IMR-90 (cell line): ENCODE measurements at regions not wholly inside any gene's neighbourhood (a gene's known extent, or its start where the extent isn't known, plus 50 kb on each side); places are given as distances from the start of the nearest gene placed in this dataset.

Experiments
- ATAC-seq: fragments of 200-7000 bp; cut with Tn5 transposase; 2 replicates; pipeline ENCODE4 v1.9.1; 2020; ENCODE audit warnings: low read depth, mild to moderate bottlenecking, moderate library complexity
- BruUV-seq: library from RNA; stranded (reverse); fragments of 400-500 nt; replicated peaks from 2 replicates; lab custom pipeline; 2021; lab: Mats Ljungman, UMichigan
- CTCF ChIA-PET: fragments of 300-600 bp; formaldehyde crosslinking; extraction: SDS; loops from one replicate; lab custom pipeline; 2021; ENCODE audit warnings: antibody characterized with exemption; lab: Yijun Ruan, JAX
- POLR2A ChIA-PET: fragments of 300-600 bp; sonication (Branson Sonifier 250); formaldehyde crosslinking; loops from one replicate; lab custom pipeline; 2022; ENCODE audit warnings: antibody characterized with exemption; ENCODE audit not compliant: unreplicated experiment; lab: Charles Lee
- DNase-seq: peaks from one replicate; pipeline ENCODE4 v3.0.0; 2013
- H2AFZ ChIP-seq: replicated peaks from 2 replicates; pipeline ENCODE3; 2013; ENCODE audit warnings: low read length, mild to moderate bottlenecking; ENCODE audit not compliant: poor library complexity
- H2AK5ac ChIP-seq: 2 replicates; pipeline ENCODE4 v1.6.1; 2013; ENCODE audit warnings: low read depth, low read length, inconsistent platforms
- H2AK9ac ChIP-seq: replicated peaks from 2 replicates; pipeline ENCODE3; 2013; ENCODE audit warnings: mild to moderate bottlenecking, low read depth, low read length, moderate library complexity; ENCODE audit not compliant: poor library complexity
- H2BK120ac ChIP-seq: 2 replicates; pipeline ENCODE4 v1.6.1; 2013; ENCODE audit warnings: low read depth, low read length, inconsistent platforms
- H2BK15ac ChIP-seq: 3 replicates; pipeline ENCODE4 v1.6.1; 2013; ENCODE audit warnings: low read depth, low read length, inconsistent platforms
- H2BK20ac ChIP-seq: 2 replicates; pipeline ENCODE4 v1.6.1; 2013; ENCODE audit warnings: low read depth, mild to moderate bottlenecking, inconsistent platforms, low read length, moderate library complexity
- H2BK5ac ChIP-seq: 2 replicates; pipeline ENCODE4 v1.6.1; 2013; ENCODE audit warnings: mild to moderate bottlenecking, low read depth, low read length, inconsistent platforms; ENCODE audit not compliant: poor library complexity, severe bottlenecking
- H3K14ac ChIP-seq: replicated peaks from 2 replicates; pipeline ENCODE4 v1.6.1; 2013; ENCODE audit warnings: low read depth, low read length, inconsistent platforms
- H3K18ac ChIP-seq: 2 replicates; pipeline ENCODE4 v1.6.1; 2013; ENCODE audit warnings: low read depth, low read length, control low read depth
- H3K23ac ChIP-seq: 2 replicates; pipeline ENCODE4 v1.6.1; 2013; ENCODE audit warnings: low read depth, low read length, inconsistent platforms
- H3K27ac ChIP-seq: 2 replicates; pipeline ENCODE4 v1.5.1; 2013; ENCODE audit warnings: mild to moderate bottlenecking, control low read depth, low read length; ENCODE audit not compliant: insufficient read depth
- H3K27me3 ChIP-seq: 2 replicates; pipeline ENCODE4 v1.6.1; 2013; ENCODE audit warnings: low read length; ENCODE audit not compliant: control insufficient read depth, insufficient read depth
- H3K36me3 ChIP-seq: 2 replicates; pipeline ENCODE4 v1.6.1; 2013; ENCODE audit warnings: low read length, mixed read lengths; ENCODE audit not compliant: control insufficient read depth, insufficient read depth
- H3K4ac ChIP-seq: 2 replicates; pipeline ENCODE4 v1.6.1; 2013; ENCODE audit warnings: low read depth, low read length, inconsistent platforms
- H3K4me1 ChIP-seq: 2 replicates; pipeline ENCODE4 v1.6.1; 2013; ENCODE audit warnings: low read length, mixed read lengths; ENCODE audit not compliant: control insufficient read depth, insufficient read depth
- H3K4me2 ChIP-seq: 2 replicates; pipeline ENCODE4 v1.6.1; 2013; ENCODE audit warnings: low read depth, mild to moderate bottlenecking, control low read depth, low read length, moderate library complexity
- H3K4me3 ChIP-seq: 2 replicates; pipeline ENCODE4 v1.5.1; 2013; ENCODE audit warnings: low read depth, mild to moderate bottlenecking, control low read depth, low read length, moderate library complexity; ENCODE audit not compliant: insufficient read depth
- H3K56ac ChIP-seq: 2 replicates; pipeline ENCODE4 v1.6.1; 2013; ENCODE audit warnings: low read length, inconsistent platforms; ENCODE audit not compliant: insufficient read depth; ENCODE audit errors: extremely low read depth
- H3K79me1 ChIP-seq, 2 experiments: 2 replicates each; pipeline ENCODE4 v1.6.1; 2013; ENCODE audit warnings: low read length in 2 of 2, inconsistent platforms in 1 of 2, low read depth in 1 of 2
- H3K9ac ChIP-seq: 2 replicates; pipeline ENCODE4 v1.6.1; 2013; ENCODE audit warnings: low read depth, low read length, control low read depth
- H3K9me1 ChIP-seq: 2 replicates; pipeline ENCODE4 v1.6.1; 2013; ENCODE audit warnings: low read length, inconsistent platforms; ENCODE audit not compliant: insufficient read depth
- H3K9me3 ChIP-seq: 2 replicates; pipeline ENCODE4 v1.6.1; 2013; ENCODE audit warnings: low read length; ENCODE audit not compliant: control insufficient read depth, insufficient read depth
- H4K20me1 ChIP-seq: 2 replicates; pipeline ENCODE4 v1.6.1; 2013; ENCODE audit warnings: low read length, inconsistent platforms; ENCODE audit not compliant: insufficient read depth
- H4K5ac ChIP-seq: 2 replicates; pipeline ENCODE4 v1.6.1; 2013; ENCODE audit warnings: mild to moderate bottlenecking, low read depth, low read length, control low read depth
- H4K8ac ChIP-seq, 2 experiments: 2 replicates each; pipeline ENCODE4 v1.6.1; 2013; ENCODE audit warnings: low read depth in 2 of 2, low read length in 2 of 2, control low read depth in 1 of 2, inconsistent platforms in 1 of 2
- H4K91ac ChIP-seq: 2 replicates; pipeline ENCODE4 v1.6.1; 2013; ENCODE audit warnings: low read depth, low read length, inconsistent platforms; ENCODE audit not compliant: insufficient read depth
- FOS ChIP-seq: fragments of 150-350 bp; IDR thresholded peaks from 2 replicates; pipeline ENCODE4 v1.6.1; 2016; ENCODE audit warnings: low read depth, low read length
- POLR2A ChIP-seq: IDR thresholded peaks from 2 replicates; pipeline ENCODE4 v1.6.1; 2012; ENCODE audit warnings: mild to moderate bottlenecking, low read depth, low read length
- RAD21 ChIP-seq: IDR thresholded peaks from 2 replicates; pipeline ENCODE4 v1.6.1; 2012; ENCODE audit warnings: low read length, improper control_type of control experiment
- RCOR1 ChIP-seq: IDR thresholded peaks from 2 replicates; pipeline ENCODE4 v1.6.1; 2012; ENCODE audit warnings: mild to moderate bottlenecking, low read length, improper control_type of control experiment; ENCODE audit not compliant: insufficient replicate concordance
- RFX5 ChIP-seq: IDR thresholded peaks from 2 replicates; pipeline ENCODE4 v1.8.0; 2012; ENCODE audit warnings: low read depth, mild to moderate bottlenecking, low read length, moderate library complexity
- SMC3 ChIP-seq: fragments of 150-350 bp; IDR thresholded peaks from 2 replicates; pipeline ENCODE4 v1.6.1; 2016; ENCODE audit warnings: low read depth, mild to moderate bottlenecking, antibody characterized with exemption, low read length, moderate library complexity
- USF2 ChIP-seq: fragments of 150-350 bp; IDR thresholded peaks from 2 replicates; pipeline ENCODE4 v1.6.1; 2017; ENCODE audit warnings: mild to moderate bottlenecking, antibody characterized with exemption, low read length, low read depth
- WGBS, 2 experiments: methylation state at CpG; one replicate each; pipeline versions ENCODE4 v1.1.5 to v1.1.7; 2013; ENCODE audit warnings: missing lambda C conversion rate in 2 of 2; ENCODE audit not compliant: insufficient read length in 1 of 2; ENCODE audit errors: extremely low coverage in 2 of 2; 5-methylcytosine and 5-hydroxymethylcytosine counted together
- dilution Hi-C: fragments of 300-500 bp; cut with HindIII; formaldehyde crosslinking; loops from one replicate; pipeline ENCODE4 v1.14.3; 2018; ENCODE audit warnings: low sequenced_read_pairs; ENCODE audit not compliant: unreplicated experiment
- in situ Hi-C: fragments of 300-500 bp; cut with MboI; formaldehyde crosslinking; loops from 3 replicates; pipeline ENCODE4 v1.14.3; 2019; ENCODE audit warnings: low sequenced_read_pairs, inconsistent platforms, mixed read lengths
- intact Hi-C: fragments of 100-400 bp; cut with micrococcal nuclease; formaldehyde crosslinking; loops from 2 replicates; pipeline ENCODE4 v1.10.0; 2022

- Histone ChIP-seq H2BK5ac (no peak overlapping the region), H3K9ac (no peak overlapping the region), H3K4me2 (no peak overlapping the region), H3K14ac (no peak overlapping the region), H4K91ac (no peak overlapping the region), H3K23ac (no peak overlapping the region), H2BK15ac (no peak overlapping the region), H4K5ac (no peak overlapping the region), H3K18ac (no peak overlapping the region), H3K9me1 (no peaks in the 10 kb centered on the region), H3K9me3 (peaks cover 34% of the 10 kb centered on the region), H3K79me1 (no peaks in the 10 kb centered on the region), H3K4ac (no peak overlapping the region), H2AFZ (no peak overlapping the region), H3K36me3 (no peaks in the 10 kb centered on the region), H2AK5ac (no peak overlapping the region), H4K20me1 (no peaks in the 10 kb centered on the region), H2AK9ac (no peak overlapping the region), H3K56ac (no peak overlapping the region), H4K8ac (no peak overlapping the region), H2BK120ac (no peak overlapping the region), H3K27me3 (no peaks in the 10 kb centered on the region), H3K27ac (no peak overlapping the region), H3K4me1 (no peaks in the 10 kb centered on the region), H3K4me3 (no peak overlapping the region), H2BK20ac (no peak overlapping the region)
- no CpG with 5 or more reads among the region's 18 CpGs for WGBS, 2 experiments
- intact Hi-C loops = no loop called here
- in situ Hi-C loops = no loop called here
- ChIA-PET CTCF (no interaction called here), POLR2A (no interaction called here)
- dilution Hi-C loops = no loop called here
- no peak for ATAC-seq
- BruUV-seq = no TSS peak
- DNase-seq = no peak
- no peak for TF ChIP-seq SMC3
- TF ChIP-seq RCOR1 = no peak
- no peak for TF ChIP-seq POLR2A
- TF ChIP-seq FOS = no peak
- no peak for TF ChIP-seq RFX5
- no peak for TF ChIP-seq RAD21
- no peak for TF ChIP-seq USF2
These were observed 642.3 kb downstream of the AJAP1 start for GRCh38 chr1:5296557-5297179.
